ENCODE measurements at regions not wholly inside any gene's neighbourhood (a gene's known extent, or its start where the extent isn't known, plus 50 kb on each side); places are given as distances from the start of the nearest gene placed in this dataset.

GRCh38 chr5:54404568-54404967, 50.9 kb upstream of the HSPB3 start:
- intact Hi-C loops (cut with DNase I; ENCODE audit: low total_unique reads) (no loop called here), in situ Hi-C loops (cut with MboI; ENCODE audit: low sequenced_read_pairs in 4 of 4) (no loop called here)
- ATAC-seq (no peak), DNase-seq (no peak)
- TF ChIP-seq POLR2A (IDR thresholded peaks at IDR 0.05) (no peak), CTCF (IDR thresholded peaks at IDR 0.05 in 4 of 5, conservative IDR thresholded peaks at IDR 0.05 in 1 of 5) (no peak)
- H3K27ac ChIP-seq: peak overlapping the region in 2 of 4 donors; percentile 2 to 50
- no peaks in the 10 kb centered on the region for H3K27me3 ChIP-seq
- H3K4me3 ChIP-seq: no peak overlapping the region
- H3K4me1 ChIP-seq: peaks cover 0 to 3% of the 10 kb centered on the region in 2 donors
- H3K9me3 ChIP-seq: no peaks in the 10 kb centered on the region
- no peaks in the 10 kb centered on the region for H3K36me3 ChIP-seq

GRCh38 chr5:54403885-54404416, 51.5 kb upstream of the HSPB3 start:
- TF ChIP-seq POLR2A (IDR thresholded peaks at IDR 0.05): no peak
- TF ChIP-seq CTCF (IDR thresholded peaks at IDR 0.05 in 4 of 5, conservative IDR thresholded peaks at IDR 0.05 in 1 of 5): no peak
- no peak for DNase-seq
- peak overlapping the region in 2 of 4 donors; percentile 22 to 50 for H3K27ac ChIP-seq
- no peak for ATAC-seq
- intact Hi-C loops (cut with DNase I; ENCODE audit: low total_unique reads) (no loop called here), in situ Hi-C loops (cut with MboI; ENCODE audit: low sequenced_read_pairs in 4 of 4) (no loop called here)
- no peaks in the 10 kb centered on the region for H3K27me3 ChIP-seq
- peaks cover 0 to 3% of the 10 kb centered on the region in 2 donors for H3K4me1 ChIP-seq
- H3K4me3 ChIP-seq: no peak overlapping the region
- no peaks in the 10 kb centered on the region for H3K9me3 ChIP-seq
- no peaks in the 10 kb centered on the region for H3K36me3 ChIP-seq

DNA sequence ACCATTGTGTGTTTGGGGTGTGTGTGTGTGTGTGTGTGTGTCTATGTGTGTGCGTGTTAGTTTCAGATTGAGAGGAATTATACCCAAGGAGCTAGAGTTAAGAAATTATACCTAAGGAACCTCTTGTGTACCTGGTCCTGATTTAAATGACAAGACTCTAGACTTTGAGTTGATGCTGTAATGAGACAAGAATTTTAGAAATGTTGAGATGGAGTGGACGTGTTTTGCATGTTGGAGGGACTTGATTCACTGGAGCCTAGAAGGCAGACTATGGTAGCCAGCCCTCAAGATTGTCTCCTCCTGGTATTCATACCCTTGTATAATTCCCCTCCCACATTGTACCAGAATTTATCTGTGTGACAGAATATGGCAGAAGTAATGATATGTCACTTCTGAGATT, 52.4 kb upstream of the HSPB3 start:
- Histone ChIP-seq H3K4me1 (peaks cover 0 to 3% of the 10 kb centered on the region in 2 donors), H3K36me3 (no peaks in the 10 kb centered on the region), H3K27me3 (no peaks in the 10 kb centered on the region), H3K27ac (no peak overlapping the region), H3K4me3 (no peak overlapping the region), H3K9me3 (no peaks in the 10 kb centered on the region)
- TF ChIP-seq CTCF (IDR thresholded peaks at IDR 0.05 in 4 of 5, conservative IDR thresholded peaks at IDR 0.05 in 1 of 5) (no peak), POLR2A (IDR thresholded peaks at IDR 0.05) (no peak)
- ATAC-seq (no peak), DNase-seq (no peak)
- intact Hi-C loops (cut with DNase I; ENCODE audit: low total_unique reads): no loop called here
- in situ Hi-C loops (cut with MboI; ENCODE audit: low sequenced_read_pairs in 4 of 4): no loop called here

- peaks cover 0 to 3% of the 10 kb centered on the region in 2 donors for H3K4me1 ChIP-seq
- H3K27ac ChIP-seq: no peak overlapping the region
- H3K27me3 ChIP-seq: no peaks in the 10 kb centered on the region
- intact Hi-C loops (cut with DNase I; ENCODE audit: low total_unique reads) (no loop called here), in situ Hi-C loops (cut with MboI; ENCODE audit: low sequenced_read_pairs in 4 of 4) (no loop called here)
- ATAC-seq (no peak), DNase-seq (no peak)
- TF ChIP-seq POLR2A (IDR thresholded peaks at IDR 0.05) (no peak), CTCF (IDR thresholded peaks at IDR 0.05 in 4 of 5, conservative IDR thresholded peaks at IDR 0.05 in 1 of 5) (no peak)
- H3K36me3 ChIP-seq: no peaks in the 10 kb centered on the region
- no peaks in the 10 kb centered on the region for H3K9me3 ChIP-seq
- H3K4me3 ChIP-seq: no peak overlapping the region
Observed at GRCh38 chr5:54401515-54401914, 54.0 kb upstream of the HSPB3 start.

- DNase-seq (no peak), ATAC-seq (no peak)
- no peak for TF ChIP-seq CTCF (IDR thresholded peaks at IDR 0.05 in 4 of 5, conservative IDR thresholded peaks at IDR 0.05 in 1 of 5)
- intact Hi-C loops (cut with DNase I; ENCODE audit: low total_unique reads): no loop called here
- no peaks in the 10 kb centered on the region for H3K9me3 ChIP-seq
- no peak overlapping the region for H3K4me3 ChIP-seq
- no peaks in the 10 kb centered on the region for H3K4me1 ChIP-seq
- in situ Hi-C loops (cut with MboI; ENCODE audit: low sequenced_read_pairs in 4 of 4): no loop called here
- H3K36me3 ChIP-seq: no peaks in the 10 kb centered on the region
- no peak overlapping the region for H3K27ac ChIP-seq
- no peaks in the 10 kb centered on the region for H3K27me3 ChIP-seq
Observed at GRCh38 chr5:54398191-54398590, 57.3 kb upstream of the HSPB3 start.

All from gastrocnemius medialis (tissue), 4 donors.